GM18520 (cell line): ENCODE measurements at regions not wholly inside any gene's neighbourhood (a gene's known extent, or its start where the extent isn't known, plus 50 kb on each side); places are given as distances from the start of the nearest gene placed in this dataset.
"Not testable (repeated sequence)": the region's sequence is repeated elsewhere in the genome, so short reads cannot be mapped to it uniquely, and the experiment has no call there.

Experiments
- ATAC-seq: cut with Tn5 transposase; IDR thresholded peaks from one replicate; pipeline ENCODE4 v1.9.1; 2021; ENCODE audit not compliant: unreplicated experiment

DNA sequence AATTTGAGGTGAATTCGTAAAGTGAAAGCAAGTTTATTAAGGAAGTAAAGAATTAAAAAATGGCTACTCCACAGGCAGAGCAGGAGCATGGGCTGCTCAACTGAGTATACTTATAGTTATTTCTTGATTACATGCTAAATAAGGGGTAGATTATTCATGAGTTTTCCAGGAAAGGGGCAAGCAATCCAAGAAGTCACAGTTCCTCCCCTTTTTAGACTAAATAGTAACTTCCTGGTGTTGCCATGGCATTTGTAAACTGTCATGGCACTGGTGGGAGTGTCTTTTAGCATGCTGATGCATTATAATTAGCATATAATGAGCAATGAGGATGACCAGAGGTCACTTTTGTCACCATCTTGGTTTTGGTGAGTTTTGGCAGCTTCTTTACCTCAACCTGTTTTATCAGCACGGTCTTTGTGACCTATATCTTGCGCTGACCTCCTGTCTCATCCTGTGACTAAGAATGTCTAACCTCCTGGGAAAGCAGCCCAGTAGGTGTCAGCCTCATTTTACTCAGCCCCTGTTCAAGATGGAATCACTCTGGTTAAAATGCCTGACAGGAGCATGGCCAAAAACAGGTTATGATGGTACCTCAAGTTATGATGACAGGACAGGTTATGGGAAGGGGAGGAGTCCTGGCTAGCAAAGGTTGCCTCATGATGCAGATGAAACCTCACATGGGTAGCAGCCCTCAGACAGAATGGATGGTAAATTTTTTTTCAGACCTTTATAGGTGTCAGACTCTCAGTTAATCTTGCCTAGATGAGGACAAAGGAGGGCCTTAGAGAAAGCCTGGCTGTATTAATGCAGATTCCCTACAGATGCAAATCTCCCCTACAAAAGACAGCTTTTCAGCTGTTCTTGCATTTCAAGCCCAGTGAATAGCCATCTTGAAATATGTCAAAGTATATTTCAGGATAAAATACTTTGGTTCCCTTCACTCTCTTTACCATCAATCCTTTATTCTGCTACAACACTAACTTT, 49.7 kb downstream of the SIPA1L2 start:
- ATAC-seq, result no peak

DNA sequence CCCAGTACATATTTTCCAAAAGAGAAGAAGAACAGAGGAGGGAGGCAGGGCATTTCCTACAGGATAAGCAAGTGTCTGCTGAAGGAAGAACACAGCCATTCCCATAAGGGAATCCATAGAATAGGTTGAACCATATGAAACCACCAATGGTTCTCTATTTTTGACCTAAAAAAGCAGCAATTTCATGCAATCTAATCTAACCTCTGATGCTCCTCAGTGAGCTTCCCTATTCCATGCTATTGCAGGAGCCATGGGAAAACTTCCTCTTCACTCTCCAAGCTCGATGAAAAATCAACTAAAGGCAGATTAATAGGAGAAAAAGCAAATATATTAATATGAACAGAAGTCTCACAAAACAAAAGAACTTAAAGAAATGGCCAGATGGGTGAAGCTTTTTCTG, 50.5 kb downstream of the SIPA1L2 start:
- no peak for ATAC-seq

DNA sequence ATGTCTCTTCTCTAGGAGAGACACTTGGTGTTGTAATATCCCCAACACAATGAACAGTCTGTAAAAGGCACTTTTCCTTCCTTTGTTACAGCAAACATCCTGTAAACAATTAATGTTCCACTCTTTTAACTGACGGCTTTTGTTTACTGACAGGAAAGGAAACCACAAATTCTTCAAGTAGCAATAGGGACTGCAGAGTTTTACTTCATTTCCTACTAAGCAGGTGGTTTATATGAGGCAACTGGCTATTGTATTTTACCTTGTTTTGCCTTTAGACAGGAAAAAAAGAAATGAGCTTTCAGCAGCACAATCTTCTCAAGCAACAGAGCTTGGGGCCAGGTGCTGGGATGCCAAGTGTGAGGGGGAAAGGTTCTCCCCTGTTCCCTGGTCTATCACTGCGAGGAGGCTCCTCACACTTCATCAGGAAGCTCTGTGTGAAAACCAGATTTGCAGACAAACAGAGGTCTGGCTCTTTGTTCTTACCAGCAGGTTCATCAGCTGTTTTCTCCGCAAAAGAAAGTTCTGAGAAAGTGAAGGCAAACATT, 51.2 kb downstream of the SIPA1L2 start:
- no peak for ATAC-seq

DNA sequence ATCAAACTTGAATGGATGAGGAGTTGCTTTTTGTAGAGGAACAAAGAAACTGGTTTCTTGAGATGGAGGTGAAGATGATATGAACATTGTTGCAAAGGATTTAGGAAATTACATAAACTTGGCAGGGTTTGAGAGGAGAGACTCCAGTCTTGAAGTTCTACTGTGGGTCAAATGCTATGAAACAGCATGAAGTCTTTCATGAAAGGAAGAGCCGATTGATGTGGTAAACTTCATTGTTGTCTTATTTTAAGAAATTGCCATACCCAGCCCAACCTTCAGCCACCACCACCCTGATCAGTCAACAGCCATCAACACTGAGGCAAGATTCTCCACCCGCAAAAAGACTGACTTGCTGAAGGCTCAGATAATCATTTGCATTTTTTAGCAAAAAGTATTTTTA, 52.2 kb downstream of the SIPA1L2 start:
- no peak for ATAC-seq

DNA sequence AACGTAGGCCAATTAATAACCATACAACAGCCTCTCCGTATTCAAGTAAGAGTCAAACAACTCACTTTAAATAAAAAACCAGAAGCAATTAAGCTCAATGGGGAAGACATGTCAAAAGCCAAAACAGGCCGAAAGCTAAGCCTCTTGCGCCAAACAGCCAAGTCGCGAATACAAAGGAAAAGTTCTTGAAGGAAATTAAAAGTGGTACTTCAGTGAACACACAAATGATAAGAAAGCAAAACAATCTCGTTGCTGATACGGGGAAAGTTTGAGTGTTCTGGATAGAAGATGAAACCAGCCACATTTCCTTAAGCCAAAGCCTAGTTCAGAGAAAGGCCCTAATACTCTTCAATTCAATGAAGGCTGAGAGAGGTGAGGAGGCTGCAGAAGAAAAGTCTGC, 53.4 kb downstream of the SIPA1L2 start:
- no peak for ATAC-seq

DNA sequence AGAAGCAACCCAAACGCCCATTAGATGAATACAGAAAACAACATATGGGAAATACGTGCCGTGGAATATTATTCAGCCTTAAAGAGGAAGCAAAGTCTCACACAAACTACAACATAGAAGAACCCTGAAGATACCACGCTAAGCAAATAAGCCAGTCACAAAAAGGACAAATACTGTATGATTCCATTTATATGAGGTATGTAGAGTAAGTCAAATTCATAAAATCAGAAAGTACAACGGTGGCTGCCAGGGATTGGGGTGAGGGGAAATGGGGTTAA, 54.2 kb downstream of the SIPA1L2 start:
- ATAC-seq, result no peak

DNA sequence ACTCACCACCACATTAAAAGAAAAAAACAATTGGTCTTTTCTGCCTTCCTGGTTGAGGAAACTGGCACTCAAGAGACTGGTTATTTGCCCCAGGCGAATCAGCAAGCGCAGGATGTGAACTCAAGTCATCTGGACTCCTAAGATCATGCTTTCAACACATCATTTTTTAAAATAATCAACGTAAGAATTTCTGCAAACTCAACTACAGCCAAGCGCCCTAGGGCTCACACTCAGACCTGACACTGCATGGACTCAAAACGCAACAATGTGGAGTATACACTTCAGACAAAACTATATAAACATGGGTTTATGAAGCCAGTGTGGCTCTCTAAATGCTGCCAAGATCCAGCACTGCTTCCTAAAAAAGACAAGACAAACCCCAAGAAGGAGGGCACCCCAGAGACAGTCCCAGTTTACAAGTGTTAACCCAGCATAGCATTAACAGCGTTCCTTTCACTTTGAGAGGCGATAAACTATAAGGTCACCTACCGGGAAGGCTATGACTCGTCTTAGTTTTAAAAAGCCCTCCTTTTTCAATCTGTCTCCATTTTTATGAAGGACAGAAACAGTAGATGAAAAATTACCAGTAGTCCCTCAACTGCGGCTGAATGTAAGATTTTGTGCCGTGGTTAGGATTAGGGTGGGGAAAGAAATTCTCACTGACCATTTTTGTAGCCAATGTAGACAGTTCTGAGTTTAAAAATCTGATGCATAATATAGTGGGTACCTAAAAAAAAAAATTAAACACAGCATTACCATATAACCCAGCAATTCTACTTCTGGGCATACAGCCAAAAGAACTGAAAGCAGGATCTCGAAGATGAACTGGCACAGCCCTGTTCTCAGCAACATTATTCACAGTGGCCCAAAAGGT, 54.8 kb downstream of the SIPA1L2 start:
- no peak for ATAC-seq

DNA sequence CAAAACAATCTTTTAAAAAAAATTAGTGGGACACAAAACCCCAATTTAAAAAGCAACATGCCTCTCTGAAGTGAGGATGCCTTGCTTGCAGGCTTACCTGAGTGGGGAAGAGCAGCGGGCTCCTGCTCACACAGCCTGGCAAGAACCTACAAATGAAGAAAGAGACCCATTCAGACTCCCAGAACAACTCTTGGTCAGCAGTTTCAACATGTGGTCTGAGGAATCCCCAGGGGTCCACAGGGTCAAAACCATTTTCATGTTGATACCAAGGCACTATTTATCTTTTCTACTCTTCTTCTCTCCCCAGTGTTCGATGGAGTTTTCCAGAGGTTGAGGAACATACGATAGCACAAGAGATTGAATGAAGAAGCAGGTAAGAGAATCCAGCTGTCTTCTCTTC, 55.9 kb downstream of the SIPA1L2 start:
- no peak for ATAC-seq

DNA sequence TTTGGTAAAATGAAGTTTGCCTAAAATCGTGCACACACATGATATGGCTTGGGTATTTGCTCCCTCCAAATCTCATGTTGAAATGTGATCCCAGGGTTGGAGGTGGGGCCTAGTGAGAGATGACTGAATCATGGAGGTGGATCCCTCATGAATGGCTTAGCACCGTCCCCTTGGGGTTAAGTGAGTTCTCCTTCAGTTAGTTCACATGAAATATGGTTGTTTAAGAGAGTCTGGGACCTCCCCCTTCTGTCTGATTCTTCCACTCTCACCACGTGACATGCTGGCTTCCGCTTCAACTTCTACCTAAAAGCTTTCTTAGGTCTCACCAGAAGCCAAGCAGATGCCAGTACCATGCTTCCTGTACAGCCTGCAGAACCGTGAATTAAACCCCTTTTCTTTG, 58.4 kb downstream of the SIPA1L2 start:
- ATAC-seq, result no peak

DNA sequence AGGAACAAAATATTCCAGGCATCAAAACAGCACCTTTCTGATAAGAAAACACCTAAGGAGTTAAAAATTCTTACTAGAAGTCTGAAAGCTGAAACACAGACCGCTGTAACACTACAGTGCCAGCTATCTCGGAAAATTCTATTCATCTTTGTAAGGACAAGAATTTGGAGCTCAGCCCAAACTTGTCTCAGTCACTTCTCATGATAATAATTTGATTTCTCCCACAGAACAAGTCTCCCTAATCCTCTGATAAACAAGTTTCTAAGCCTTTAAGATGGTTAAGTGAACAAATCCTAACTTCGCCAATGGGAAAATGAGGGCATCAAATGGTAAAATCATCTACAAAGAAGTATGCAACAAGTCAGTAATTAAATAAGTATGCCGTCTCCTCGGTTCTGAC, 59.9 kb downstream of the SIPA1L2 start:
- no peak for ATAC-seq

DNA sequence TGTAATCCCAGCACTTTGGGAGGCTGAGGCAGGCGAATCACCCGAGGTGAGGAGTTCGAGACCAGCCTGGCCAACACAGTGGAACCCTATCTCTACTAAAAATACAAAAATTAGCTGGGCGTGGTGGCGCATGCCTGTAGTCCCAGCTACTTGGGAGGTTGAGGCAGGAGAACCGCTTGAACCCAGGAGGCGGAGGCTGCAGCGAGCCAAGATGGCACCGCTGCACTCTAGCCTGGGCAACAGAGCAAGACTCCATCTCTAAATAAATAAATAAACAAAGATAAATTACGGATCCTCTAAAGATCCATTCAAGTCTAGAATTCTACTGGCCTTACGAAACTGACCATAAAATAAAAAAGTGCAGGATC, 60.4 kb downstream of the SIPA1L2 start:
- ATAC-seq, result not testable (repeated sequence)

DNA sequence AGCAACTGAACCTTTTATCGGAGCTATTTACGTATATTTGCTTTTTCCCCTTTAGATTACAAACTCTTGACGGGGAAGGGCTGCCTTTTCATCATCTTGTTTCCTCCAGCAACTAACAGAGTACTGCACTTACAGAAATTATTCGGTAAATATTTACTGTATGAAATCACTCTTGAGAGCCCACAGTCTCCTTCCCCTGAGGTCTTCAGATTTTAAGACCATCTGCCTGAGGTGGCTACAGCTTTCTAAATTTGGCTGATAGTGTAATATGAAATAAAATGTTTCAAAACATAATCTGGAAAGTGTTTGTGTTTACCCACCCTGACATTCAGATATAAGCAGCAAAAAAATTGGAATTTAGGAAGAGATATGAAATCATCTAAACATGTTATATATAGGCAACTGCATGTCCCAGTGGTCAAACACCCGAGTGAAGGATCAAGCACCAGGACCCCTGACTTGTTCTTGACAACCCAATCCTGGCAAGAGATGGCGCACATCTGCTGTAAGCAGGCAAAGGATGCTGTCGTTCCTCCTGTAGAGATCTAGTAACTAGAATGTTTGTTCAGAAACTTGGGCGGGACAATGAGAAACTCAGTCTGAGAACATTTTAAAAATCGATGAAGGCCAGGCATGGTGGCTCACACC, 60.9 kb downstream of the SIPA1L2 start:
- no peak for ATAC-seq

DNA sequence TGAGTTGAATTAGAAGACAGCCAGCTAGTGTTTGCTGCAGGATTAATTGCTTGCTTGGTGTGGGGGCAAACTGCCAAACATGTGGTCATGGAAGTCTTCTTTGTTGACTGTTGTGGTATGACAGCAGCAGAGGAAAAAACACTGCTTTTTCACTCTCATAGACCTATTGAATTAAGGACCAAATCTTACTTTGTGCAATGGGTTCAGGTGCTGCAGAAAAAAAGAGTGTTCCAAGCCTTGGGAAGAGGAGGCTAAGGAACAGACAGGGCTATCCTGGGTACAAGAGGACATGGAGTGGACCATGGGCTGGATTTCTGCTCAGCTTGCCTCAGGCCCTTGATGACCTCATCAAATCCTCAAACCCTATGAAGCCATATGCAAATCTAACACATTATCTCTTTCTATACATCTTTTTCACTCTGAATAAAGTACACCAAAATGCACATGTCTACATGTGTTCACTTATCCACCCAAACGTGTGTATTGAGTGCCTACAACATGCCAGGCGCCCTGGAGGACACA, 61.5 kb downstream of the SIPA1L2 start:
- no peak for ATAC-seq

DNA sequence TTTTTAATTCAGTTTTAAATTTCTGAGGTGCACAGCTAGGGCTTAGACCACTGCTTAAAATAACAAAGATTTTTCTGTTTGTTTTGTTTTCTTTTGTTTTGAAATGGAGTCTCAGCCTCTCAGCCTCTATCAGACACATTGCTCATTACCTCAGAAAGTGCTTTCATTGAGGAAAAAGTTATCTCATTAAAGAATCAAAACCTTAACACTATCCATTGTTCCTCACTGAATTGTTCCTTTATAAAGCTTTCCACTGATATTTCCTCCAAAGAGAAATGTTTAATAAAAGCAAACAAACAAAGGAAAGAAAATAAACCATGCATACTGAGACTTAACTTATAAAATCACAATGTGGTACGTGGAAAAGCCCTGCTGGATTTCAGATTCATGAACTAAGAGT, 63.8 kb downstream of the SIPA1L2 start:
- no peak for ATAC-seq

DNA sequence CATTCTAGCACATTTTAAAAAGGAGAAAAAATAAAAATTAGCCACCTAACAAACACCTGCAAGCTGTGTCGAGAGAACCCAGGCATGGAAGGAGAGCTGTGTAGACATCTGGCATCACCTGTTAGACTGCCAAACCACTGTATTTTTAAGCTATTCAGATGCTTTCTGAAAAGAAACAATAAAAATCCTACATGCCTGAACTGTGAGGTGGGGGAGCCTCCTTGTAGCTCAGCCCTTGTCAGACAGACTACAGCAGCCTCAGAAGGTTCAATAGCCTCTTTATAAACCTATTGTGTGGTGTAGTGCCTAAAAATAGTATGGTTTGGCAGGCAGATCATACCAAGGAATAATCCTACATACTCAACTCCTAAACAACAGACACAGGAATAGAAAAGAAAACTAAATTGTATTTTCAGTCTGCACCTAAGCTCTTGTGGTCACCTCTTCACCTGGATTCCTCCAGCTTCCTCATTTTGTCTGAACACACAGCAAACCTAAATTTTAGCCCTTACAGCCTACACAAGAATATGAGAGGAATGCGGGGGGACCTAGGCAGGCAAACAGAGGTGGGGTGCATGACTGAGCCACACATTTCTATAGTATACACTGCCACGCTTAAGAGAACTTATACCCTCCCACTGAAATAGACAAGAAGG, 67.0 kb downstream of the SIPA1L2 start:
- no peak for ATAC-seq

DNA sequence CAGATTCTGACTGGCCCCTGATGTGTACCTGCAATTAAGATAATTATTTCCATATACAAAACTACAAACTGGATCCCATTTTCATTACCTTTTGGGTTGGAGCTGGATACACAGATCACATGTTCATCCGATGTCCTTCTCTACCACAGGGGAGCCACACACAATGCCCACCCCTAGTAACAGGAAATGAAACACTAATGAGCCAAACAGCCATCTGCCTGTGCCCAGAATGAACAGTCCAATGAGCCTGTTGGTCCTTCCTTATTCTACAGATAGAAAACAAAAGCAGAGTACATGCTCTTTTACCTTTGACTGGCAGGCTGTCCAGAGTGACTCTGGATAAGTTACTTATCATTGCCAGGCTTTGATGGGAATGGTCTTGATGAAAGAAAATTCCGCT, 68.6 kb downstream of the SIPA1L2 start:
- no peak for ATAC-seq

DNA sequence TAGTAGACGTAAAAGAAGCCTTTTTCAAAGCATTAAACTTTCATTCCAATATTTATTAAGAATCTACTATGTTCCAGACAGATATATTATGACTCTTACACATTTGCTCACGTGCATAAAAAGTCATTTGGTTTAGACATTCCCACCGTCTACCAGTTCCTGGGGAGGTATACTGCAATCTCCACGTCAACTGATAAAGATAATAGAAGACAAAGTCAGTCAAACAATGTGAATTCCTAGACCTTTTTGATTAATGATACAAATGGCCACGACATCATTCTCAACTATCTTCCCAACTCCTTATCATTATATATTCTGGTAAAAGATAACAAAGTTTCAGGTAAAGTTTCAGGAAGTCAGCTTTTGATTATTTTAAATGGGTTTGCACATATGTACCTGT, 69.0 kb downstream of the SIPA1L2 start:
- ATAC-seq, result no peak

DNA sequence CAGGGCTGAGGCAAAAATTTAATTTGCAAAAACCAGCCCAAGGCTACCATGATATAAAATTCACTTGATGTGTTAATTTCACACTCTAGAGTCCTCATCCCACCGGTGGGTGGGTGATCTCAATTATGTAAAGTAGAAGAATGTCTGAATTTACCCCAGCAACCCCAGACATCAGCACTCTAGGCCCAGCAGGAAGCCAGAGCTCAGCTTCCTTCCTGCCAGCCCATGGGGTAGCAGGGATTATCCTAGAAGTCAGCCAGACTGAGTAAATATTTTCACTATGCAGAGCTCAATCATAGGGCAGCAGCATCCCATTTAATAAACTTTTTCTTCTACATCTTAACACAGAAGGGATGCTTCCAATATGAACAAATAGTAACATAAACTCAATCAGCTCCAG, 71.0 kb downstream of the SIPA1L2 start:
- no peak for ATAC-seq

DNA sequence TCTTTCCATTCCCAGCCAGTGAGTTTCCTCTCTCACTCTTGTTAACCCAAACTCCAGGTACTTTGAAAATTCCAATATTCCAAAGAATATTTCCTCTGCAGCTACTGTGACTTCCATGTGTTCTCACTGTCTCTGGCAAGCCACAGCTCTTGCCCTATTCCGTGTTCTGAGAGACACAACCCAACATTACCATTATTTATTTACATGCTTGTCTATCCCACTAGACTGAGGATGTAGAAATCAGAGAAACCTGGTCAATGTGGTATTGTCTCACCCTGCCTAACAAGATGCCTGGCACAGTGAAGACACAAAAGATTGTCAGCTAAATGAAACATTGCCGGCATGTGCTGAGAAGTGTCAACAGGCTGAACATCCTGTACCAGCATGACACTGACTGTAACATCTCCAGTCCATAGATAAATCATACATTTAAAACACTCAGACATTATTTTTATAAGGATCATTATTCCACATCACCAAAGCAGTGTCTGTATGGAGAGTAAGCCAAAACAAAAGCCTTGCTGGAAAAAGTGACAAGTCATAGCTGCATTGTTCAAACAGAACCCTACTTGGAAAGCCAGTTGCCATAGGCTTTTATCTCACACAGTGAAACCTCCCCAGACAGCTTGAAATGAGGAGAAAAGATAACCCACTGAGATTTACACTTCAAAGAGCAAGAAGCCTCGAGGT, 72.3 kb downstream of the SIPA1L2 start:
- no peak for ATAC-seq

DNA sequence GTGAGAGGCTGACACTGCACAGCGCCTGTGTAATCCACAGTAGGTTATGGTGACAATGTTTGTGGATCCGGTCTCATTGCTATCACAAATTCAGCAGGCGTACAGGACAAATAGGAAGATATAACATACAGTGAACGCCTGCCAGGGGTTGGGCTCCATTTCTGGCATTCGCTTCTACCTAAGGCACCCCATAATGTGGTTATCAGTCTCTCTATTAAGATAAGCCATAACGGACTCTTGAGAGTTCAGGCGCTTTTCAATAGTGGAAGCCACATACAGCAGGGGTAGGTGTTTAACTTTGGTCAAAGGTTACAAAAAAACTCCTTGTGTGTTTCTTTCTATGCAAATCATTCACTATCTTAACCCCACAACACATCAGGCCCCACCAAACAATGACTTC, 72.8 kb downstream of the SIPA1L2 start:
- ATAC-seq, result no peak
